Psoas muscle (tissue), 7 donors: ENCODE measurements at regions not wholly inside any gene's neighbourhood (a gene's known extent, or its start where the extent isn't known, plus 50 kb on each side); places are given as distances from the start of the nearest gene placed in this dataset.
A peak's percentile ranks its signal among the peaks of the same experiment; 100 is the strongest.

Source experiments
- ATAC-seq, 4 donors: fragments of 200-7000 bp; cut with Tn5 transposase; one replicate each; pipeline ENCODE4 v1.9.1; 2020; ENCODE audit warnings: moderate library complexity in 3 of 4, mild to moderate bottlenecking in 2 of 4
- DNase-seq, 2 donors: peaks; one replicate each; pipeline ENCODE4 v3.0.0-alpha.2; 2020
- H3K27ac ChIP-seq: fragments of 200-600 bp; one replicate; pipeline ENCODE4 v1.8.0; 2022
- H3K27me3 ChIP-seq, 3 donors: fragments of 200-600 bp in 1 of 3; one replicate each; pipeline versions ENCODE4 v1.6.1 to v1.8.0; 2013 to 2022; ENCODE audit warnings: low read length in 2 of 3, mild to moderate bottlenecking in 2 of 3, moderate library complexity in 1 of 3; ENCODE audit not compliant: insufficient read depth in 3 of 3
- H3K36me3 ChIP-seq, 2 donors: fragments of 200-600 bp in 1 of 2; one replicate each; pipeline versions ENCODE4 v1.6.1 to v1.8.0; 2013 to 2022; ENCODE audit warnings: low read depth in 1 of 2, mild to moderate bottlenecking in 1 of 2, moderate library complexity in 1 of 2; ENCODE audit not compliant: insufficient read depth in 1 of 2
- H3K4me1 ChIP-seq: fragments of 200-600 bp; one replicate; pipeline ENCODE4 v1.8.0; 2022
- H3K4me3 ChIP-seq: fragments of 200-600 bp; one replicate; pipeline ENCODE4 v1.8.0; 2022; ENCODE audit warnings: mild to moderate bottlenecking
- H3K9me3 ChIP-seq: fragments of 200-600 bp; one replicate; pipeline ENCODE4 v1.8.0; 2022
- CTCF ChIP-seq: fragments of 200-600 bp; IDR thresholded peaks from one replicate; pipeline ENCODE4 v1.8.0; 2022; ENCODE audit warnings: antibody characterized with exemption
- WGBS, 3 donors: extraction: QIAGEN DNeasy Blood & Tissue Kit; methylation state at CpG; one replicate each; pipeline versions ENCODE4 v1.1.6 to v1.1.7; 2013; 5-methylcytosine and 5-hydroxymethylcytosine counted together
- intact Hi-C, 2 donors: fragments of 100-400 bp; cut with DNase I; formaldehyde crosslinking; loops; one replicate each; pipeline versions ENCODE4 v1.11.0 to v1.14.2; 2022
- donor health status: healthy with polysubstance abuse.
- donor health status: DM: no; HTN: no; CAD: no; lungs with moderate emphysema.
- donor health status: Bipolar disorder and iron deficiency.
- donor health status: healthy.
- donor health status: DM: yes; HTN: yes; CAD: no.
- donor health status: DM: no; HTN: no; CAD: no.
- donor health status: DM: yes; HTN: yes; CAD: no.

GRCh38 chr11:131192628-131193027 is 177.8 kb upstream of the NTM start:
- Histone ChIP-seq H3K27me3 (peaks cover 0 to 4% (median 2%) of the 10 kb centered on the region in 3 donors), H3K9me3 (no peaks in the 10 kb centered on the region), H3K36me3 (no peaks in the 10 kb centered on the region), H3K4me1 (peaks cover 4% of the 10 kb centered on the region), H3K4me3 (no peak overlapping the region), H3K27ac (no peak overlapping the region)
- TF ChIP-seq CTCF, result no peak
- 85 to 91% (median 88%) methylated on average over 12 of the region's 12 CpGs for WGBS, 3 donors
- DNase-seq, result no peak
- ATAC-seq, result no peak
- intact Hi-C loops, result no loop called here

- 91 to 93% (median 91%) methylated on average over 11 of the region's 11 CpGs for WGBS, 3 donors
- Histone ChIP-seq H3K36me3 (no peaks in the 10 kb centered on the region), H3K9me3 (no peaks in the 10 kb centered on the region), H3K27ac (no peak overlapping the region), H3K27me3 (peaks cover 0 to 4% (median 2%) of the 10 kb centered on the region in 3 donors), H3K4me1 (peaks cover 4% of the 10 kb centered on the region), H3K4me3 (no peak overlapping the region)
- DNase-seq (no peak), ATAC-seq (no peak)
- TF ChIP-seq CTCF, result no peak
- intact Hi-C loops, result no loop called here
Measured at GRCh38 chr11:131193031-131193501, 177.3 kb upstream of the NTM start.

GRCh38 chr11:131194726-131195125 is 175.7 kb upstream of the NTM start:
- Histone ChIP-seq H3K27ac (no peak overlapping the region), H3K36me3 (no peaks in the 10 kb centered on the region), H3K4me3 (no peak overlapping the region), H3K27me3 (peaks cover 0 to 4% (median 2%) of the 10 kb centered on the region in 3 donors), H3K9me3 (no peaks in the 10 kb centered on the region), H3K4me1 (peaks cover 4% of the 10 kb centered on the region)
- 62 to 81% (median 70%) methylated on average over 6 of the region's 6 CpGs for WGBS, 3 donors
- ATAC-seq, result no peak
- TF ChIP-seq CTCF, result no peak
- intact Hi-C loops, result no loop called here
- DNase-seq, result no peak

- Histone ChIP-seq H3K9me3 (no peaks in the 10 kb centered on the region), H3K4me3 (no peak overlapping the region), H3K27ac (no peak overlapping the region), H3K27me3 (peaks cover 0 to 4% (median under 1%) of the 10 kb centered on the region in 3 donors), H3K36me3 (no peaks in the 10 kb centered on the region), H3K4me1 (peaks cover 4% of the 10 kb centered on the region)
- ATAC-seq (peak in 1 of 4 donors; percentile 47), DNase-seq (peak in 1 of 2 donors; percentile 55)
- TF ChIP-seq CTCF, result no peak
- intact Hi-C loops, result no loop called here
- WGBS, 3 donors, result 14 to 18% (median 16%) methylated on average over 11 of the region's 11 CpGs
Measured at GRCh38 chr11:131195661-131196517, 174.5 kb upstream of the NTM start.
